SK-N-SH (cell line): ENCODE measurements at regions not wholly inside any gene's neighbourhood (a gene's known extent, or its start where the extent isn't known, plus 50 kb on each side); places are given as distances from the start of the nearest gene placed in this dataset.

Experiments used
- FOXM1 ChIP-seq: IDR thresholded peaks from 2 replicates; pipeline ENCODE4 v1.4.0; 2012; ENCODE audit warnings: low read depth, mild to moderate bottlenecking
- JUND ChIP-seq: IDR thresholded peaks from 2 replicates; pipeline ENCODE4 v1.4.0; 2012
- POLR2AphosphoS5 ChIP-seq: IDR thresholded peaks from 2 replicates; pipeline ENCODE4 v1.6.1; 2012; ENCODE audit warnings: low read depth, low read length
- RAD21 ChIP-seq: IDR thresholded peaks from 2 replicates; pipeline ENCODE4 v1.6.1; 2012; ENCODE audit warnings: mild to moderate bottlenecking, low read length
- RFX5 ChIP-seq: IDR thresholded peaks from 2 replicates; pipeline ENCODE4 v1.6.1; 2012; ENCODE audit warnings: mild to moderate bottlenecking, improper control_type of control experiment, low read length
- SIN3A ChIP-seq: IDR thresholded peaks from 2 replicates; pipeline ENCODE4 v1.6.1; 2012; ENCODE audit warnings: low read depth, mild to moderate bottlenecking, low read length, moderate library complexity, borderline replicate concordance
- TCF12 ChIP-seq: IDR thresholded peaks from 2 replicates; pipeline ENCODE4 v1.4.0; 2012
- YY1 ChIP-seq: IDR thresholded peaks from 2 replicates; pipeline ENCODE4 v1.4.0; 2012; ENCODE audit warnings: low read depth, mild to moderate bottlenecking
- TF ChIP-seq, protein P1 (sequence below): fragments of 200-600 bp; sonication (generic); IDR thresholded peaks from 2 replicates; pipeline ENCODE4 v1.6.1; 2017; ENCODE audit warnings: antibody characterized with exemption, mild to moderate bottlenecking, moderate library complexity
- TF ChIP-seq, protein P2 (sequence below): IDR thresholded peaks from 2 replicates; pipeline ENCODE4 v1.4.0; 2012; ENCODE audit warnings: low read depth

DNA sequence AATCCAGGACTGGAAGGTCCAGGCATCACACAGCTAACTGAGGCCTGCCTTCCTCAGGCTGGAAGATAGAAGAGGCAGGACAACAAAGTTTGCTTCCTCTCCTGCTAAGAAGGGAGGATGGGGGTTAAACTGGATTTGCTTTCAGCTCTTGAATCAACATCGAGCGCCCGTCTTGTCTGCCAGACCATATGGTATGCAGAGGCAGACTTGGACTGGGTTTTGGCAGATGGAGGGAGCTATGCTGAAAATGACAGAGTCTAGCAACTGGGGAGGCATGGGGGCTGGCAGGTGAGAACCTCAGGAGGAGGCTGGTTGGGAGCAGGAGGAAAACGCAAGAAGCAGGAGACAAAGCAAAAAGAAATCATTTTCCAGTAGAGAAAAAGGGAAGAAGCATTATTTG is 289.5 kb upstream of the IL12B start:
- TF ChIP-seq, protein P1, sequence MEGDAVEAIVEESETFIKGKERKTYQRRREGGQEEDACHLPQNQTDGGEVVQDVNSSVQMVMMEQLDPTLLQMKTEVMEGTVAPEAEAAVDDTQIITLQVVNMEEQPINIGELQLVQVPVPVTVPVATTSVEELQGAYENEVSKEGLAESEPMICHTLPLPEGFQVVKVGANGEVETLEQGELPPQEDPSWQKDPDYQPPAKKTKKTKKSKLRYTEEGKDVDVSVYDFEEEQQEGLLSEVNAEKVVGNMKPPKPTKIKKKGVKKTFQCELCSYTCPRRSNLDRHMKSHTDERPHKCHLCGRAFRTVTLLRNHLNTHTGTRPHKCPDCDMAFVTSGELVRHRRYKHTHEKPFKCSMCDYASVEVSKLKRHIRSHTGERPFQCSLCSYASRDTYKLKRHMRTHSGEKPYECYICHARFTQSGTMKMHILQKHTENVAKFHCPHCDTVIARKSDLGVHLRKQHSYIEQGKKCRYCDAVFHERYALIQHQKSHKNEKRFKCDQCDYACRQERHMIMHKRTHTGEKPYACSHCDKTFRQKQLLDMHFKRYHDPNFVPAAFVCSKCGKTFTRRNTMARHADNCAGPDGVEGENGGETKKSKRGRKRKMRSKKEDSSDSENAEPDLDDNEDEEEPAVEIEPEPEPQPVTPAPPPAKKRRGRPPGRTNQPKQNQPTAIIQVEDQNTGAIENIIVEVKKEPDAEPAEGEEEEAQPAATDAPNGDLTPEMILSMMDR = no peak
- TF ChIP-seq TCF12 = no peak
- no peak for TF ChIP-seq JUND
- TF ChIP-seq RFX5 = no peak
- TF ChIP-seq SIN3A = no peak
- no peak for TF ChIP-seq RAD21
- no peak for TF ChIP-seq FOXM1
- TF ChIP-seq POLR2AphosphoS5 = no peak
- TF ChIP-seq, protein P2, sequence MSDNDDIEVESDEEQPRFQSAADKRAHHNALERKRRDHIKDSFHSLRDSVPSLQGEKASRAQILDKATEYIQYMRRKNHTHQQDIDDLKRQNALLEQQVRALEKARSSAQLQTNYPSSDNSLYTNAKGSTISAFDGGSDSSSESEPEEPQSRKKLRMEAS = no peak
- no peak for TF ChIP-seq YY1
